Lower leg skin (tissue), 4 donors: ENCODE measurements at regions not wholly inside any gene's neighbourhood (a gene's known extent, or its start where the extent isn't known, plus 50 kb on each side); places are given as distances from the start of the nearest gene placed in this dataset.
"Not testable (repeated sequence)": the region's sequence is repeated elsewhere in the genome, so short reads cannot be mapped to it uniquely, and the experiment has no call there.

Experiments used
- DNase-seq, 2 donors: peaks; one replicate each; pipeline ENCODE4 v3.0.0-alpha.2; 2019; ENCODE audit warnings: low spot score in 2 of 2
- H3K4me3 ChIP-seq: fragments of 200-600 bp; sonication (generic); 2 replicates; pipeline ENCODE4 v1.5.1; 2017; ENCODE audit warnings: mild to moderate bottlenecking, low read depth; ENCODE audit not compliant: poor library complexity, severe bottlenecking
- POLR2A ChIP-seq, 2 donors: fragments of 450-650 bp; IDR thresholded peaks; one replicate each; pipeline ENCODE4 v1.6.1; 2016 to 2017; ENCODE audit warnings: antibody characterized with exemption in 2 of 2, mild to moderate bottlenecking in 1 of 2, moderate library complexity in 1 of 2
- WGBS, 2 donors: methylation state at CpG; one replicate each; pipeline ENCODE4 v1.1.5; 2018; 5-methylcytosine and 5-hydroxymethylcytosine counted together
- intact Hi-C: fragments of 100-400 bp; cut with DNase I; formaldehyde crosslinking; loops from one replicate; pipeline ENCODE4 v1.15.0; 2023; ENCODE audit warnings: low total_unique reads
- TF ChIP-seq, protein P1 (sequence below), 3 donors: fragments of 450-650 bp; IDR thresholded peaks; one replicate each; pipeline ENCODE4 v1.5.1; 2016; ENCODE audit warnings: antibody characterized with exemption in 3 of 3, mild to moderate bottlenecking in 3 of 3, moderate library complexity in 2 of 3

GRCh38 chr1:78743626-78744025, 94.0 kb downstream of the IFI44 start:
- no peak for DNase-seq
- WGBS, 2 donors: 80 to 81% methylated on average over 1 of the region's 1 CpG
- TF ChIP-seq POLR2A (IDR thresholded peaks at IDR 0.05): no peak
- TF ChIP-seq, protein P1, sequence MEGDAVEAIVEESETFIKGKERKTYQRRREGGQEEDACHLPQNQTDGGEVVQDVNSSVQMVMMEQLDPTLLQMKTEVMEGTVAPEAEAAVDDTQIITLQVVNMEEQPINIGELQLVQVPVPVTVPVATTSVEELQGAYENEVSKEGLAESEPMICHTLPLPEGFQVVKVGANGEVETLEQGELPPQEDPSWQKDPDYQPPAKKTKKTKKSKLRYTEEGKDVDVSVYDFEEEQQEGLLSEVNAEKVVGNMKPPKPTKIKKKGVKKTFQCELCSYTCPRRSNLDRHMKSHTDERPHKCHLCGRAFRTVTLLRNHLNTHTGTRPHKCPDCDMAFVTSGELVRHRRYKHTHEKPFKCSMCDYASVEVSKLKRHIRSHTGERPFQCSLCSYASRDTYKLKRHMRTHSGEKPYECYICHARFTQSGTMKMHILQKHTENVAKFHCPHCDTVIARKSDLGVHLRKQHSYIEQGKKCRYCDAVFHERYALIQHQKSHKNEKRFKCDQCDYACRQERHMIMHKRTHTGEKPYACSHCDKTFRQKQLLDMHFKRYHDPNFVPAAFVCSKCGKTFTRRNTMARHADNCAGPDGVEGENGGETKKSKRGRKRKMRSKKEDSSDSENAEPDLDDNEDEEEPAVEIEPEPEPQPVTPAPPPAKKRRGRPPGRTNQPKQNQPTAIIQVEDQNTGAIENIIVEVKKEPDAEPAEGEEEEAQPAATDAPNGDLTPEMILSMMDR (IDR thresholded peaks at IDR 0.05): no peak
- no peak overlapping the region for H3K4me3 ChIP-seq
- intact Hi-C loops: no loop called here

DNA sequence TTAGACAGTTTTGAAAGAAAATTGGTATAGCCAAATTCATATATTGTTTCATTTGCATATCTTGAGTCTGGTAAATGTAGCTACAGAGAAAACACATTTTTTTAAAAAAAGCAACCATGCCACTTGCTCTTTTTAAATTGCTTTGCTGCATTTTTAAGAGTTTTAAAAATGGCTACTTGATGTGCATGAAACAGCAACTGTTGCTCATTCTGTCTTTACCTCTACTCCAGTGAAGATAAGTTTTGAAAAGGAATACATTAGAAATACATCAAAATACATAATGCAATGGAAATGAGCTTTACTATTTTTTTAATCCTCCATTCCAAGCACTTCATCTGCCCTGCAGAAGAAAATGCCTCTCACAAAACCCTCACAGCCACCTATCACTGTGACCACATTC, 95.5 kb downstream of the IFI44 start:
- H3K4me3 ChIP-seq: no peak overlapping the region
- intact Hi-C loops: no loop called here
- TF ChIP-seq, protein P1 (IDR thresholded peaks at IDR 0.05): no peak
- TF ChIP-seq POLR2A (IDR thresholded peaks at IDR 0.05): no peak
- DNase-seq: no peak

DNA sequence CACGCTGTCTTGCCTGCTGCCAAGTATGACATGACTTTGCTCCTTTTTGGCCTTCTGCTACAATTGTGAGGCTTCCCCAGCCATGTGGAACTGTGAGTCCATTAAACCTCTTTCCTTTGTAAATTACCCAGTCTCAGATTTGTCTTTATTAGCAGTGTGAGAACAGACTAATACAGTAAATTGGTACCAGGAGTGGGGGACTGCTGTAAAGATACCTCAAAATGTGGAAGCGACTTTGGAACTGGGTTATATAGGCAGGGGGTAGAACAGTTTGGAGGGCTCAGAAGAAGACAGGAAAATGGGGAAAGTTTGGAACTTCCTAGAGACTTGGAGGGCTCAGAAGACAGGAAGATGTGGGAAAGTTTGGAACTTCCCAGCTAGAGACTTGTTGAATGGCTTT, 104.0 kb downstream of the IFI44 start:
- intact Hi-C loops, H3K4me3 ChIP-seq, DNase-seq: not testable (repeated sequence)
- 84 to 94% methylated on average over 2 of the region's 2 CpGs for WGBS, 2 donors

GRCh38 chr1:78755986-78756385, 106.4 kb downstream of the IFI44 start:
- no peak overlapping the region for H3K4me3 ChIP-seq
- TF ChIP-seq, protein P1 (IDR thresholded peaks at IDR 0.05): no peak
- TF ChIP-seq POLR2A (IDR thresholded peaks at IDR 0.05): no peak
- DNase-seq: no peak
- intact Hi-C loops: no loop called here

GRCh38 chr1:78758506-78758905, 108.9 kb downstream of the IFI44 start:
- intact Hi-C loops: no loop called here
- no peak overlapping the region for H3K4me3 ChIP-seq
- DNase-seq: no peak
- WGBS, 2 donors: 69 to 72% methylated on average over 4 of the region's 4 CpGs
- TF ChIP-seq POLR2A (IDR thresholded peaks at IDR 0.05): no peak
- TF ChIP-seq, protein P1 (IDR thresholded peaks at IDR 0.05): no peak

DNA sequence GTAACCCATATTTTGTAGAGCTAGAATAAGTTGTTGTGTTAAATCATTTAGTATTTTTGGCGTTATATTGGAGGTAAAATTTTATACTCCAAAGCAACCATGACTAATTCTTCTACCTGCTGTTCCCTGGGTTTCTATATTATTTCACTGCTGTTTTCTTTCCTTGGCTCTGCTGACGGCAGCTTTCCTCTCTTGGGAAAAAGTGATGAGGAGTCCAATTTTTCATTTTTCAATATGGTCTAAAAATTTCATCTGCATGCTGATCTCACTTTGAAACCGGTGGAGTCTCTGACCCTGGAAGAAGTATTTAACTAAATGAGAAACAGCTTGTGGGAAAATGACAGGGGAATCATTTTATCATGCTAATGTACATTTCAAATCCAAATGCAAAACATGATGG, 110.2 kb downstream of the IFI44 start:
- TF ChIP-seq, protein P1 (IDR thresholded peaks at IDR 0.05): no peak
- no peak for TF ChIP-seq POLR2A (IDR thresholded peaks at IDR 0.05)
- intact Hi-C loops: no loop called here
- no peak overlapping the region for H3K4me3 ChIP-seq
- WGBS, 2 donors: 61 to 66% methylated on average over 3 of the region's 3 CpGs
- no peak for DNase-seq
